Activated naive CD8-positive, alpha-beta T cell treated with anti-CD3 and anti-CD28 coated beads for 36 hours (primary cell): ENCODE measurements at regions not wholly inside any gene's neighbourhood (a gene's known extent, or its start where the extent isn't known, plus 50 kb on each side); places are given as distances from the start of the nearest gene placed in this dataset.

Source experiments
- DNase-seq: peaks from one replicate; pipeline ENCODE4 v3.0.0; 2021
- H3K27ac Mint-ChIP-seq: one replicate; pipeline ENCODE4 v1.8.0; 2022; ENCODE audit warnings: mild to moderate bottlenecking, moderate library complexity, mixed read lengths
- H3K27me3 Mint-ChIP-seq: one replicate; pipeline ENCODE4 v1.8.0; 2022; ENCODE audit warnings: mild to moderate bottlenecking, mixed read lengths
- H3K36me3 Mint-ChIP-seq: one replicate; pipeline ENCODE4 v1.8.0; 2021; ENCODE audit warnings: mild to moderate bottlenecking, mixed read lengths
- H3K4me1 Mint-ChIP-seq: one replicate; pipeline ENCODE4 v1.8.0; 2021; ENCODE audit warnings: mixed read lengths
- H3K4me3 Mint-ChIP-seq: one replicate; pipeline ENCODE4 v1.8.0; 2022; ENCODE audit warnings: mild to moderate bottlenecking, moderate library complexity, mixed read lengths
- H3K9me3 Mint-ChIP-seq: one replicate; pipeline ENCODE4 v1.8.0; 2022; ENCODE audit warnings: mixed read lengths

GRCh38 chr15:69834761-69835160 is 263.0 kb downstream of the TLE3 start:
- Mint-ChIP-seq H3K4me1 (no peaks in the 10 kb centered on the region), H3K27ac (no peak overlapping the region), H3K27me3 (peaks cover 4% of the 10 kb centered on the region), H3K9me3 (no peaks in the 10 kb centered on the region), H3K4me3 (no peak overlapping the region), H3K36me3 (no peaks in the 10 kb centered on the region)
- no peak for DNase-seq

- H3K4me3 Mint-ChIP-seq: no peak overlapping the region
- no peaks in the 10 kb centered on the region for H3K4me1 Mint-ChIP-seq
- peaks cover 4% of the 10 kb centered on the region for H3K27me3 Mint-ChIP-seq
- no peak for DNase-seq
- H3K27ac Mint-ChIP-seq: no peak overlapping the region
- no peaks in the 10 kb centered on the region for H3K36me3 Mint-ChIP-seq
- H3K9me3 Mint-ChIP-seq: no peaks in the 10 kb centered on the region
Measured at GRCh38 chr15:69836048-69836447, 261.7 kb downstream of the TLE3 start.

GRCh38 chr15:69836526-69837230 is 261.0 kb downstream of the TLE3 start:
- no peaks in the 10 kb centered on the region for H3K9me3 Mint-ChIP-seq
- DNase-seq: no peak
- peaks cover 4% of the 10 kb centered on the region for H3K27me3 Mint-ChIP-seq
- no peaks in the 10 kb centered on the region for H3K36me3 Mint-ChIP-seq
- no peaks in the 10 kb centered on the region for H3K4me1 Mint-ChIP-seq
- no peak overlapping the region for H3K27ac Mint-ChIP-seq
- no peak overlapping the region for H3K4me3 Mint-ChIP-seq

- Mint-ChIP-seq H3K4me1 (peaks cover 5% of the 10 kb centered on the region), H3K27me3 (peaks cover 5% of the 10 kb centered on the region), H3K4me3 (no peak overlapping the region), H3K9me3 (no peaks in the 10 kb centered on the region), H3K36me3 (no peaks in the 10 kb centered on the region), H3K27ac (no peak overlapping the region)
- DNase-seq: no peak
Measured at GRCh38 chr15:69838338-69838737, 259.4 kb downstream of the TLE3 start.

- Mint-ChIP-seq H3K9me3 (no peaks in the 10 kb centered on the region), H3K4me1 (peaks cover 5% of the 10 kb centered on the region)
Measured at GRCh38 chr15:69838994-69839393, 258.7 kb downstream of the TLE3 start.

GRCh38 chr15:69841113-69841828 is 256.4 kb downstream of the TLE3 start:
- no peak for DNase-seq
- Mint-ChIP-seq H3K4me1 (peaks cover 5% of the 10 kb centered on the region), H3K9me3 (no peaks in the 10 kb centered on the region), H3K4me3 (no peak overlapping the region), H3K36me3 (no peaks in the 10 kb centered on the region), H3K27me3 (peaks cover 6% of the 10 kb centered on the region), H3K27ac (no peak overlapping the region)

More at GRCh38 chr15:69838994-69839393, 258.7 kb downstream of the TLE3 start:
- Mint-ChIP-seq H3K4me3 (no peak overlapping the region), H3K27me3 (peaks cover 6% of the 10 kb centered on the region), H3K36me3 (no peaks in the 10 kb centered on the region), H3K27ac (no peak overlapping the region)
- no peak for DNase-seq

- DNase-seq: no peak
- peaks cover 6% of the 10 kb centered on the region for H3K27me3 Mint-ChIP-seq
- H3K9me3 Mint-ChIP-seq: no peaks in the 10 kb centered on the region
- H3K36me3 Mint-ChIP-seq: no peaks in the 10 kb centered on the region
- H3K4me1 Mint-ChIP-seq: peaks cover 5% of the 10 kb centered on the region
- H3K27ac Mint-ChIP-seq: no peak overlapping the region
- H3K4me3 Mint-ChIP-seq: no peak overlapping the region
Measured at GRCh38 chr15:69842851-69843250, 254.9 kb downstream of the TLE3 start.

- no peaks in the 10 kb centered on the region for H3K9me3 Mint-ChIP-seq
- H3K27ac Mint-ChIP-seq: no peak overlapping the region
- no peak for DNase-seq
- peaks cover 5% of the 10 kb centered on the region for H3K4me1 Mint-ChIP-seq
- H3K4me3 Mint-ChIP-seq: no peak overlapping the region
- H3K27me3 Mint-ChIP-seq: peaks cover 6% of the 10 kb centered on the region
- H3K36me3 Mint-ChIP-seq: no peaks in the 10 kb centered on the region
Measured at GRCh38 chr15:69843276-69843899, 254.3 kb downstream of the TLE3 start.

- DNase-seq: no peak
- Mint-ChIP-seq H3K27me3 (peaks cover 6% of the 10 kb centered on the region), H3K4me1 (peaks cover 5% of the 10 kb centered on the region), H3K27ac (no peak overlapping the region), H3K9me3 (no peaks in the 10 kb centered on the region), H3K36me3 (no peaks in the 10 kb centered on the region), H3K4me3 (no peak overlapping the region)
Measured at GRCh38 chr15:69843900-69844304, 253.8 kb downstream of the TLE3 start.

- peaks cover 5% of the 10 kb centered on the region for H3K4me1 Mint-ChIP-seq
- peaks cover 6% of the 10 kb centered on the region for H3K27me3 Mint-ChIP-seq
- no peaks in the 10 kb centered on the region for H3K9me3 Mint-ChIP-seq
- no peak overlapping the region for H3K27ac Mint-ChIP-seq
- H3K4me3 Mint-ChIP-seq: no peak overlapping the region
- H3K36me3 Mint-ChIP-seq: no peaks in the 10 kb centered on the region
- no peak for DNase-seq
Measured at GRCh38 chr15:69845159-69845558, 252.6 kb downstream of the TLE3 start.

- peaks cover 6% of the 10 kb centered on the region for H3K27me3 Mint-ChIP-seq
- DNase-seq: no peak
- H3K4me3 Mint-ChIP-seq: no peak overlapping the region
- peaks cover 5% of the 10 kb centered on the region for H3K4me1 Mint-ChIP-seq
- no peaks in the 10 kb centered on the region for H3K9me3 Mint-ChIP-seq
- no peak overlapping the region for H3K27ac Mint-ChIP-seq
- no peaks in the 10 kb centered on the region for H3K36me3 Mint-ChIP-seq
Measured at GRCh38 chr15:69847625-69848024, 250.1 kb downstream of the TLE3 start.

- Mint-ChIP-seq H3K9me3 (no peaks in the 10 kb centered on the region), H3K36me3 (no peaks in the 10 kb centered on the region), H3K4me3 (no peak overlapping the region), H3K4me1 (peaks cover 1% of the 10 kb centered on the region), H3K27me3 (peaks cover 3% of the 10 kb centered on the region), H3K27ac (no peak overlapping the region)
- no peak for DNase-seq
Measured at GRCh38 chr15:69848096-69848495, 249.6 kb downstream of the TLE3 start.

- DNase-seq: no peak
- no peak overlapping the region for H3K27ac Mint-ChIP-seq
- H3K36me3 Mint-ChIP-seq: no peaks in the 10 kb centered on the region
Measured at GRCh38 chr15:69848551-69849231, 249.0 kb downstream of the TLE3 start.

GRCh38 chr15:69849232-69849610 is 248.5 kb downstream of the TLE3 start:
- Mint-ChIP-seq H3K9me3 (no peaks in the 10 kb centered on the region), H3K4me1 (no peaks in the 10 kb centered on the region), H3K4me3 (no peak overlapping the region), H3K27ac (no peak overlapping the region), H3K36me3 (no peaks in the 10 kb centered on the region), H3K27me3 (no peaks in the 10 kb centered on the region)
- no peak for DNase-seq

More at GRCh38 chr15:69848551-69849231, 249.0 kb downstream of the TLE3 start:
- Mint-ChIP-seq H3K4me1 (no peaks in the 10 kb centered on the region), H3K27me3 (no peaks in the 10 kb centered on the region), H3K9me3 (no peaks in the 10 kb centered on the region), H3K4me3 (no peak overlapping the region)

GRCh38 chr15:69852482-69852881 is 245.2 kb downstream of the TLE3 start:
- Mint-ChIP-seq H3K4me3 (no peak overlapping the region), H3K4me1 (peaks cover 3% of the 10 kb centered on the region), H3K36me3 (no peaks in the 10 kb centered on the region), H3K9me3 (no peaks in the 10 kb centered on the region), H3K27ac (no peak overlapping the region), H3K27me3 (no peaks in the 10 kb centered on the region)
- no peak for DNase-seq
